H1 (cell line): ENCODE measurements at regions not wholly inside any gene's neighbourhood (a gene's known extent, or its start where the extent isn't known, plus 50 kb on each side); places are given as distances from the start of the nearest gene placed in this dataset.

Experiments used
- CBX5 ChIP-seq: fragments of 300-800, 300-1000 bp; sonication (generic); IDR thresholded peaks from 2 replicates; pipeline ENCODE4 v1.7.1; 2016; ENCODE audit warnings: antibody characterized with exemption, low read length, low read depth
- JUND ChIP-seq: IDR thresholded peaks from 2 replicates; pipeline ENCODE4 v1.6.1; 2011; ENCODE audit warnings: mild to moderate bottlenecking, improper control_type of control experiment, low read length

DNA sequence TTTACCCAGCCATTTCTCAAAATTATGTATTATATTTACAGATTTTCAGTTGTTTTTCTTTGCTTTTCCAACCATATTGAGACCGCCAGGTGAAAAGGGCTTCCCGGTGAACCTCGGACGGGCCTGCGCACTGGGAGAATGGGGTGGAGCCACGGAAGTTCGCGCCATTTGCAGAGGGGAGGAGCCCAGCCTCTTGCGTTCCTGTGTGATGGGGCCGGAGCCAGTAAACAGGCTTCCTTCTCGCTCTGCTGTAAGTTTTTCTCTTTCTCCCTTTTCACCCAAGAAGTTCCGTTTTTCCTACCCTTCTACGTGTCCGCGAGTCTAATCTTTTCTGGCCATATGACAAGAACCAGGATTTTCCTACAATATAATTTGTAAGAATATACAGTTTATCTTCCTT is 1108.8 kb upstream of the SEL1L start (continued):
- TF ChIP-seq JUND (no peak), CBX5 (no peak)
